Mesendoderm (in vitro differentiated cells): ENCODE measurements at regions not wholly inside any gene's neighbourhood (a gene's known extent, or its start where the extent isn't known, plus 50 kb on each side); places are given as distances from the start of the nearest gene placed in this dataset.

Experiments used
- DNase-seq: peaks from one replicate; pipeline ENCODE4 v3.0.0; 2013
- H2AK5ac ChIP-seq: 2 replicates; pipeline ENCODE4 v1.6.1; 2013; ENCODE audit warnings: low read length, inconsistent platforms
- H2BK120ac ChIP-seq: 2 replicates; pipeline ENCODE4 v1.6.1; 2013; ENCODE audit warnings: low read depth, mild to moderate bottlenecking, low read length, moderate library complexity, mixed read lengths
- H2BK15ac ChIP-seq: replicated peaks from 2 replicates; pipeline ENCODE4 v1.6.1; 2013; ENCODE audit warnings: low read depth, mild to moderate bottlenecking, moderate library complexity
- H2BK5ac ChIP-seq: 2 replicates; pipeline ENCODE4 v1.6.1; 2013; ENCODE audit warnings: low read length, inconsistent platforms
- H3K18ac ChIP-seq: 2 replicates; pipeline ENCODE4 v1.6.1; 2013; ENCODE audit warnings: mild to moderate bottlenecking, low read length, mixed read lengths
- H3K23ac ChIP-seq: one replicate; pipeline ENCODE4 v1.6.1; 2013; ENCODE audit warnings: low read length
- H3K27ac ChIP-seq: 2 replicates; pipeline ENCODE4 v1.5.1; 2013; ENCODE audit warnings: low read depth, mild to moderate bottlenecking, inconsistent platforms, low read length, moderate library complexity
- H3K27me3 ChIP-seq: 2 replicates; pipeline ENCODE4 v1.6.1; 2013; ENCODE audit warnings: low read length, control low read depth, mild to moderate bottlenecking, inconsistent platforms; ENCODE audit not compliant: insufficient read depth, poor library complexity
- H3K36me3 ChIP-seq: 2 replicates; pipeline ENCODE4 v1.6.1; 2013; ENCODE audit warnings: low read length, inconsistent platforms; ENCODE audit not compliant: control insufficient read depth, insufficient read depth
- H3K4ac ChIP-seq: one replicate; pipeline ENCODE4 v1.6.1; 2013; ENCODE audit warnings: low read depth, mild to moderate bottlenecking, low read length, moderate library complexity
- H3K4me1 ChIP-seq: 2 replicates; pipeline ENCODE4 v1.6.1; 2013; ENCODE audit warnings: low read depth, low read length, inconsistent platforms; ENCODE audit not compliant: control insufficient read depth
- H3K4me2 ChIP-seq: 2 replicates; pipeline ENCODE4 v1.6.1; 2013; ENCODE audit warnings: low read length
- H3K4me3 ChIP-seq: 2 replicates; pipeline ENCODE4 v1.5.1; 2013; ENCODE audit warnings: mild to moderate bottlenecking, low read length
- H3K56ac ChIP-seq: one replicate; pipeline ENCODE4 v1.6.1; 2013; ENCODE audit warnings: low read length
- H3K79me1 ChIP-seq: 2 replicates; pipeline ENCODE4 v1.6.1; 2013; ENCODE audit warnings: low read length, inconsistent platforms
- H3K79me2 ChIP-seq: 2 replicates; pipeline ENCODE4 v1.6.1; 2013; ENCODE audit warnings: mild to moderate bottlenecking, low read length; ENCODE audit not compliant: control insufficient read depth, insufficient read depth
- H3K9ac ChIP-seq: 2 replicates; pipeline ENCODE4 v1.6.1; 2013; ENCODE audit warnings: low read length, inconsistent platforms
- H4K5ac ChIP-seq: one replicate; pipeline ENCODE4 v1.6.1; 2013; ENCODE audit warnings: low read length
- H4K8ac ChIP-seq: one replicate; pipeline ENCODE4 v1.6.1; 2013; ENCODE audit warnings: low read depth, mild to moderate bottlenecking, control low read depth, low read length, moderate library complexity
- WGBS: extraction: QIAGEN DNeasy Blood & Tissue Kit; methylation state at CpG from one replicate; pipeline ENCODE4 v1.1.7; 2013; ENCODE audit warnings: low lambda C conversion rate, missing lambda C conversion rate; ENCODE audit not compliant: insufficient coverage; ENCODE audit errors: extremely low coverage; 5-methylcytosine and 5-hydroxymethylcytosine counted together

DNA sequence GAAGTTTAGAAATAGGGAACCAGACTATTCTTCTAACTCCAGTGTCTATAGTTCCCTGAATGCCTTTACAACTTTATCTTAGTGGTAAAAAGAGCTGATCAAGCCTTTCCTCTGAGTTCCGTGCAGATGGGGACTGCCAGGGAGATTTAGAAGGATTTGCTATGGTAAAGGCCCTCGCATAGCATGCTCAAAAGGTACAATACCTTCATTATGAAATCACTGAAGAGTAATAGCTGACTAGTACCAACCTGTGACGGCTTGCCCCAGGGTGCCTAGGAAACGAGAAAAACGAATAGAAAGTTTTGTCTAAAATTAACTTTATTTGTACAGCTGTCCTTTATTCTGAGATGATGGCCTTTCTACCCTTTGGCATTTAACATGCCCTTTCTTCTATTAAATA is 150.1 kb upstream of the ARHGAP42 start:
- H2BK15ac ChIP-seq, result no peak overlapping the region

GRCh38 chr11:100543386-100543785 is 143.7 kb upstream of the ARHGAP42 start:
- H3K79me2 ChIP-seq, result no peaks in the 10 kb centered on the region
- no peak overlapping the region for H2BK15ac ChIP-seq
- no peaks in the 10 kb centered on the region for H3K4me1 ChIP-seq
- H3K4me2 ChIP-seq, result no peak overlapping the region
- H3K27ac ChIP-seq, result no peak overlapping the region
- H4K5ac ChIP-seq, result no peak overlapping the region
- no peak overlapping the region for H3K56ac ChIP-seq
- no peaks in the 10 kb centered on the region for H3K36me3 ChIP-seq
- no peak overlapping the region for H2BK5ac ChIP-seq
- H3K27me3 ChIP-seq, result no peaks in the 10 kb centered on the region
- no peak overlapping the region for H3K23ac ChIP-seq
- H2BK120ac ChIP-seq, result no peak overlapping the region
- no peak overlapping the region for H3K4ac ChIP-seq
- no peak overlapping the region for H2AK5ac ChIP-seq
- no peak overlapping the region for H3K4me3 ChIP-seq
- H3K18ac ChIP-seq, result no peak overlapping the region
- no peak overlapping the region for H3K9ac ChIP-seq
- DNase-seq, result no peak
- H4K8ac ChIP-seq, result no peak overlapping the region
- no peaks in the 10 kb centered on the region for H3K79me1 ChIP-seq

More for the DNA sequence above, 150.1 kb upstream of the ARHGAP42 start:
- H3K4me1 ChIP-seq, result no peaks in the 10 kb centered on the region
- no CpG with 5 or more reads among the region's 5 CpGs for WGBS
- no peak overlapping the region for H2BK120ac ChIP-seq
- H4K8ac ChIP-seq, result no peak overlapping the region
- no peak overlapping the region for H3K4ac ChIP-seq
- no peaks in the 10 kb centered on the region for H3K79me2 ChIP-seq
- H3K4me2 ChIP-seq, result no peak overlapping the region
- no peaks in the 10 kb centered on the region for H3K27me3 ChIP-seq
- H3K27ac ChIP-seq, result no peak overlapping the region
- H3K9ac ChIP-seq, result no peak overlapping the region
- DNase-seq, result no peak
- no peaks in the 10 kb centered on the region for H3K79me1 ChIP-seq
- no peak overlapping the region for H3K23ac ChIP-seq
- no peak overlapping the region for H3K56ac ChIP-seq
- no peak overlapping the region for H2AK5ac ChIP-seq
- no peak overlapping the region for H3K18ac ChIP-seq
- no peak overlapping the region for H2BK5ac ChIP-seq
- no peaks in the 10 kb centered on the region for H3K36me3 ChIP-seq
- no peak overlapping the region for H4K5ac ChIP-seq
- no peak overlapping the region for H3K4me3 ChIP-seq

GRCh38 chr11:100545556-100545955 is 141.5 kb upstream of the ARHGAP42 start:
- DNase-seq, result no peak
- no peaks in the 10 kb centered on the region for H3K79me2 ChIP-seq
- no CpG with 5 or more reads among the region's 2 CpGs for WGBS
- H3K9ac ChIP-seq, result no peak overlapping the region
- no peak overlapping the region for H2BK5ac ChIP-seq
- H3K36me3 ChIP-seq, result no peaks in the 10 kb centered on the region
- H3K4ac ChIP-seq, result no peak overlapping the region
- no peak overlapping the region for H2BK120ac ChIP-seq
- H2BK15ac ChIP-seq, result no peak overlapping the region
- no peak overlapping the region for H4K8ac ChIP-seq
- no peak overlapping the region for H3K23ac ChIP-seq
- H3K18ac ChIP-seq, result no peak overlapping the region
- H4K5ac ChIP-seq, result no peak overlapping the region
- H3K4me1 ChIP-seq, result no peaks in the 10 kb centered on the region
- H3K79me1 ChIP-seq, result no peaks in the 10 kb centered on the region
- no peak overlapping the region for H3K4me2 ChIP-seq
- H3K56ac ChIP-seq, result no peak overlapping the region
- no peak overlapping the region for H3K4me3 ChIP-seq
- no peak overlapping the region for H3K27ac ChIP-seq
- H2AK5ac ChIP-seq, result no peak overlapping the region
- H3K27me3 ChIP-seq, result no peaks in the 10 kb centered on the region

DNA sequence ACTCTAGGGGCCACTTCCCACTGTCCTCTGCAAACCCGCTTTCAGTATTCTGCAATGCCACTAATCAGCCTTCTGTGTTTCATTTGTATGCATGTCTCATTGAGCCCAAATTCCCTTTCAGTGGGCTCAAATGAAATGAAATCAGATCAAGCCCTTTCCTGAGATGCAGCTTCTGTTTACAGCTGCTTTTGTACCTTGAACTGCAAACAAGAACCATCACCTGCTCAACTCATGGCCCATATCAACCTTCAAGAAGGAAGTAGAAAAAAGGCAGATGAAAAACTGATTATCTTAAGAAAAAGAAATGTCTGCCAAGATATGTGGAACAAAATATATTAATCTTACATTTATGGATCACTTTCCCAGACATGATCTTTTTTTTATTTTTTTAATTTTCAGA is 141.1 kb upstream of the ARHGAP42 start:
- H3K9ac ChIP-seq, result no peak overlapping the region

DNA sequence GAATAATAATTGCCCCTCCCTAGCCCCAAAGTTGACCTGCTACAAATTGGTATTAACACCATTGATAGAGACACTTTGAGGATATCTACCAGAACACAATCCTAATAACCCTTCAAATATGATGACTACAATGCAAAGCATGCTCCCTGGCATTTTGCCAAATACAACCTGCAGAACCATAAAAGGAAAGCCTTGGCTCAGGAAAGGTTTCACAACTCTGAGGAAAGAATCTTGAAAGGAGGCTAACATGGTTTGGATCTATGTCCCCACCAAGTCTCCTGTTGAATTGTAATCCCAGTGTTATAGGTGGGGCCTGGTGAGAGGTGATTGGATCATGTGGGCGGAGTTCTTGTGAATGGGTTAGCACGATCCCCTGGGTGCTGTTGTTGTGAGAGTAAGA is 140.4 kb upstream of the ARHGAP42 start:
- no peak overlapping the region for H2BK15ac ChIP-seq
- no peaks in the 10 kb centered on the region for H3K27me3 ChIP-seq
- H2BK120ac ChIP-seq, result no peak overlapping the region
- no peak overlapping the region for H3K4me3 ChIP-seq
- H4K8ac ChIP-seq, result no peak overlapping the region
- no peak overlapping the region for H3K23ac ChIP-seq
- peak; percentile 3 for DNase-seq
- no peak overlapping the region for H3K4ac ChIP-seq
- H3K27ac ChIP-seq, result no peak overlapping the region
- no peak overlapping the region for H3K56ac ChIP-seq
- no peaks in the 10 kb centered on the region for H3K4me1 ChIP-seq
- WGBS, result no CpG with 5 or more reads among the region's 2 CpGs
- H3K36me3 ChIP-seq, result no peaks in the 10 kb centered on the region
- no peak overlapping the region for H4K5ac ChIP-seq
- H3K79me1 ChIP-seq, result no peaks in the 10 kb centered on the region
- no peak overlapping the region for H2AK5ac ChIP-seq
- H3K4me2 ChIP-seq, result no peak overlapping the region
- no peaks in the 10 kb centered on the region for H3K79me2 ChIP-seq
- H3K9ac ChIP-seq, result no peak overlapping the region
- H2BK5ac ChIP-seq, result no peak overlapping the region
- H3K18ac ChIP-seq, result no peak overlapping the region

More for the DNA sequence above, 141.1 kb upstream of the ARHGAP42 start:
- Histone ChIP-seq H3K4ac (no peak overlapping the region), H3K4me3 (no peak overlapping the region), H4K8ac (no peak overlapping the region), H2BK15ac (no peak overlapping the region), H3K27ac (no peak overlapping the region), H3K79me2 (no peaks in the 10 kb centered on the region), H2BK120ac (no peak overlapping the region), H3K18ac (no peak overlapping the region), H2BK5ac (no peak overlapping the region), H4K5ac (no peak overlapping the region), H3K23ac (no peak overlapping the region), H3K4me1 (no peaks in the 10 kb centered on the region), H3K36me3 (no peaks in the 10 kb centered on the region), H3K56ac (no peak overlapping the region), H3K4me2 (no peak overlapping the region), H2AK5ac (no peak overlapping the region), H3K79me1 (no peaks in the 10 kb centered on the region), H3K27me3 (no peaks in the 10 kb centered on the region)
- WGBS, result no CpG with 5 or more reads among the region's 1 CpG
- no peak for DNase-seq

DNA sequence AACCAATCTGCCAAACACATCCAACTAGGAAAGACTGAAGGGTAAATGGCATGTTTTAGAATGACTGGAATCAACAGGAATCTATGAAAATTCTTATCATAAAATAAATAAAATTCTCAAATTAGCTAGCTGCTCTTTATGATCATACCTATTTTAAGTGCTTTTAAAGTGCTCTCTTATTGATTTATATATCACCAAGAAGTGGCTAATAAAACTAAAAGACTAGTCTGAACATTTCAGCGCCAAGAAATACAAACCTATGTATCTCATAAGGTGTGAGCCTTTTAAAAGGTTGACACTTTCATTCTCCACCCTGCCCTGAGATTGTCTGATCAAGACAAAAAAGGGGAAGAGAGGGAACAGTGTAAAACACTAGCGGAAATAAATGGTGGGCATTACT is 136.8 kb upstream of the ARHGAP42 start:
- Histone ChIP-seq H2BK120ac (no peak overlapping the region), H3K23ac (no peak overlapping the region)
- no CpG with 5 or more reads among the region's 2 CpGs for WGBS

More for the DNA sequence above, 136.8 kb upstream of the ARHGAP42 start:
- Histone ChIP-seq H3K79me1 (no peaks in the 10 kb centered on the region), H3K9ac (no peak overlapping the region), H3K36me3 (no peaks in the 10 kb centered on the region), H3K18ac (no peak overlapping the region), H3K27me3 (no peaks in the 10 kb centered on the region), H3K79me2 (no peaks in the 10 kb centered on the region), H4K8ac (no peak overlapping the region), H3K4me2 (no peak overlapping the region), H3K4me1 (peaks cover 2% of the 10 kb centered on the region), H2AK5ac (no peak overlapping the region), H2BK15ac (no peak overlapping the region), H4K5ac (no peak overlapping the region), H3K56ac (no peak overlapping the region), H3K4ac (no peak overlapping the region), H2BK5ac (no peak overlapping the region), H3K27ac (no peak overlapping the region), H3K4me3 (no peak overlapping the region)
- DNase-seq, result no peak
